HCT116 (cell line): ENCODE measurements at regions not wholly inside any gene's neighbourhood (a gene's known extent, or its start where the extent isn't known, plus 50 kb on each side); places are given as distances from the start of the nearest gene placed in this dataset.

Experiments
- ATAC-seq: fragments of 200-7000 bp; cut with Tn5 transposase; 2 replicates; pipeline ENCODE4 v1.9.1; 2020; ENCODE audit warnings: mild to moderate bottlenecking, moderate library complexity
- BruUV-seq: library from RNA; stranded (reverse); fragments of 400-500 nt; replicated peaks from 2 replicates; lab custom pipeline; 2021; lab: Mats Ljungman, UMichigan
- CTCF ChIA-PET: fragments of 300-600 bp; sonication (Branson Sonifier 250); formaldehyde crosslinking; loops from one replicate; lab custom pipeline; 2021; ENCODE audit warnings: antibody characterized with exemption; lab: Charles Lee
- POLR2A ChIA-PET: fragments of 300-600, 350-600 bp; sonication (Branson Sonifier 250); formaldehyde crosslinking; loops from one replicate; lab custom pipeline; 2021; ENCODE audit warnings: antibody characterized with exemption; lab: Charles Lee
- RAD21 ChIA-PET, 2 experiments: fragments of 300-600 bp; sonication (Branson Sonifier 250); formaldehyde crosslinking; loops; one replicate each; lab custom pipeline; 2023; ENCODE audit warnings: low total read pairs in 2 of 2; ENCODE audit not compliant: uncharacterized antibody in 2 of 2, unreplicated experiment in 2 of 2, low non-redundant PET in 1 of 2; lab: Charles Lee
- DNase-seq: peaks from one replicate; pipeline ENCODE4 v3.0.0-alpha.2; 2010; ENCODE audit warnings: low read depth, low spot score
- H2AFZ ChIP-seq: fragments of 200-600 bp; shearing (Covaris generic), sonication (generic); 2 replicates; pipeline ENCODE4 v1.6.1; 2017; ENCODE audit warnings: low read depth, mixed run types, mixed read lengths, antibody characterized with exemption, low read length; ENCODE audit not compliant: poor library complexity, severe bottlenecking
- H3K27ac ChIP-seq: 2 replicates; pipeline ENCODE4 v1.5.1; 2012; ENCODE audit warnings: low read depth, low read length
- H3K27me3 ChIP-seq: fragments of 200-600 bp; sonication (generic); 2 replicates; pipeline ENCODE4 v1.6.1; 2016; ENCODE audit warnings: mixed run types, low read length, mixed read lengths; ENCODE audit not compliant: insufficient read depth
- H3K36me3 ChIP-seq, 2 experiments: fragments of 200-500 bp in 1 of 2; fragments of 200-600 bp in 1 of 2; sonication (Bioruptor generic) in 1 of 2; sonication (generic) in 1 of 2; 2 replicates each; pipeline versions ENCODE4 v1.5.1 to v1.6.1; 2014 to 2016; ENCODE audit warnings: low read length in 2 of 2, inconsistent platforms in 1 of 2, mixed read lengths in 1 of 2, mixed run types in 1 of 2; ENCODE audit not compliant: insufficient read depth in 2 of 2, control insufficient read depth in 1 of 2
- H3K4me1 ChIP-seq, 2 experiments: fragments of 200-600 bp in 1 of 2; sonication (generic) in 1 of 2; 2 replicates each; pipeline versions ENCODE4 v1.5.1 to v1.6.1; 2012 to 2017; ENCODE audit warnings: low read length in 2 of 2, inconsistent platforms in 1 of 2, mild to moderate bottlenecking in 1 of 2, mixed read lengths in 1 of 2, mixed run types in 1 of 2, moderate library complexity in 1 of 2; ENCODE audit not compliant: insufficient read depth in 2 of 2, control insufficient read depth in 1 of 2
- H3K4me2 ChIP-seq: fragments of 200-600 bp; sonication (generic); 2 replicates; pipeline ENCODE4 v1.6.1; 2017; ENCODE audit warnings: mixed run types, low read length, mixed read lengths
- H3K4me3 ChIP-seq, 2 experiments: fragments of 200-600 bp in 1 of 2; sonication (generic) in 1 of 2; replicated peaks in 1 of 2; 2 replicates each; pipeline ENCODE4 v1.5.1; 2011 to 2016; ENCODE audit warnings: low read length in 2 of 2, control low read depth in 1 of 2, low read depth in 1 of 2, mild to moderate bottlenecking in 1 of 2, mixed read lengths in 1 of 2, mixed run types in 1 of 2
- H3K79me2 ChIP-seq: fragments of 200-600 bp; sonication (generic); 2 replicates; pipeline ENCODE4 v1.6.1; 2017; ENCODE audit warnings: mild to moderate bottlenecking, mixed run types, low read length, moderate library complexity, mixed read lengths; ENCODE audit not compliant: insufficient read depth
- H3K9ac ChIP-seq: fragments of 200-600 bp; sonication (generic); 2 replicates; pipeline ENCODE4 v1.6.1; 2016; ENCODE audit warnings: low read length, mixed read lengths
- H3K9me2 ChIP-seq: fragments of 200-600 bp; sonication (generic), shearing (Covaris generic); 2 replicates; pipeline ENCODE4 v1.6.1; 2017; ENCODE audit warnings: mixed run types, mild to moderate bottlenecking, moderate library complexity; ENCODE audit not compliant: insufficient read depth
- H3K9me3 ChIP-seq, 2 experiments: fragments of 200-500 bp in 1 of 2; fragments of 200-600 bp in 1 of 2; sonication (Bioruptor generic) in 1 of 2; sonication (generic) in 1 of 2; 2 replicates each; pipeline ENCODE4 v1.6.1; 2014 to 2017; ENCODE audit warnings: low read length in 2 of 2, mixed read lengths in 2 of 2, inconsistent platforms in 1 of 2, low read depth in 1 of 2, mild to moderate bottlenecking in 1 of 2, mixed run types in 1 of 2, moderate library complexity in 1 of 2; ENCODE audit not compliant: control insufficient read depth in 1 of 2, insufficient read depth in 1 of 2
- H4K20me1 ChIP-seq: fragments of 200-600 bp; sonication (generic), shearing (Covaris generic); 2 replicates; pipeline ENCODE4 v1.6.1; 2017; ENCODE audit warnings: mixed run types, mild to moderate bottlenecking, moderate library complexity; ENCODE audit not compliant: insufficient read depth
- CBX3 ChIP-seq: IDR thresholded peaks from 2 replicates; pipeline ENCODE4 v1.6.1; 2012; ENCODE audit warnings: low read depth
- CEBPB ChIP-seq: IDR thresholded peaks from 2 replicates; pipeline ENCODE4 v1.6.1; 2012; ENCODE audit warnings: low read depth
- EGR1 ChIP-seq: IDR thresholded peaks from 2 replicates; pipeline ENCODE4 v1.6.1; 2012; ENCODE audit warnings: low read depth
- EZH2 ChIP-seq: fragments of 200-600 bp; sonication (generic); IDR thresholded peaks from 2 replicates; pipeline ENCODE4 v1.6.1; 2017; ENCODE audit warnings: antibody characterized with exemption, mixed run types
- FOSL1 ChIP-seq: IDR thresholded peaks from 2 replicates; pipeline ENCODE4 v1.6.1; 2012; ENCODE audit warnings: low read depth
- SP1 ChIP-seq: IDR thresholded peaks from 2 replicates; pipeline ENCODE4 v1.6.1; 2012; ENCODE audit warnings: low read depth
- TCF7L2 ChIP-seq: IDR thresholded peaks from 2 replicates; pipeline ENCODE4 v1.7.0; 2011; ENCODE audit warnings: borderline replicate concordance, inconsistent platforms; ENCODE audit not compliant: insufficient read depth, insufficient read length; ENCODE audit errors: extremely low read depth
- ZFX ChIP-seq: fragments of 450-650 bp; IDR thresholded peaks from 2 replicates; pipeline ENCODE4 v1.6.1; 2017
- intact Hi-C: fragments of 100-400 bp; cut with micrococcal nuclease; formaldehyde crosslinking; loops from 2 replicates; pipeline ENCODE4 v1.10.0; 2022
- TF ChIP-seq, protein P1 (sequence below): IDR thresholded peaks from 2 replicates; pipeline ENCODE4 v1.6.1; 2012; ENCODE audit warnings: low read depth
- TF ChIP-seq, protein P2 (sequence below): IDR thresholded peaks from 2 replicates; pipeline ENCODE4 v1.6.1; 2011; ENCODE audit warnings: mild to moderate bottlenecking, low read length, moderate library complexity; ENCODE audit not compliant: insufficient replicate concordance; ENCODE audit errors: extremely low read depth

DNA sequence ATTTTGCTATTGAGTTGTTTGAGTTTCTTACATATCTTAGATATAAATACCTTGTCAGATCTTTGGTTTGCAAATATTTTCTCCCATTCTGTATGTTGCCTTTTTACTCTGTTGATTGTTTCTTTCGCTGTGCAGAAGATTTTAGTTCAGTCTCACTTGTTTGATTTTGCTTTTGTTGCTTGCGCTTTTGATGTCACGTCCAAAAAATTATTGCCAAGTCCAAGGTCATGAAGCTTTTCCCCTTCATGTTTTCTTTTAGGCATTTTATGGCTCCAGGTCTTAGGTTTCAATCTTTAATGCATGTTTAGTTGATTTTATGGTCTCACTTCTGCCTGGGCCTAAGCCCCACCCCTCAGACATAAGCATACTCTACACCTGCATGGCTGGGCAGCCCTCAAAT is 131.5 kb upstream of the TNC start:
- H3K27ac ChIP-seq: no peak overlapping the region
- CTCF ChIA-PET: no interaction called here

More for the DNA sequence above, 131.5 kb upstream of the TNC start:
- TF ChIP-seq FOSL1 (no peak), CBX3 (no peak), EGR1 (no peak), TCF7L2 (no peak), ZFX (no peak), CEBPB (no peak), SP1 (no peak), EZH2 (no peak)
- TF ChIP-seq, protein P1, sequence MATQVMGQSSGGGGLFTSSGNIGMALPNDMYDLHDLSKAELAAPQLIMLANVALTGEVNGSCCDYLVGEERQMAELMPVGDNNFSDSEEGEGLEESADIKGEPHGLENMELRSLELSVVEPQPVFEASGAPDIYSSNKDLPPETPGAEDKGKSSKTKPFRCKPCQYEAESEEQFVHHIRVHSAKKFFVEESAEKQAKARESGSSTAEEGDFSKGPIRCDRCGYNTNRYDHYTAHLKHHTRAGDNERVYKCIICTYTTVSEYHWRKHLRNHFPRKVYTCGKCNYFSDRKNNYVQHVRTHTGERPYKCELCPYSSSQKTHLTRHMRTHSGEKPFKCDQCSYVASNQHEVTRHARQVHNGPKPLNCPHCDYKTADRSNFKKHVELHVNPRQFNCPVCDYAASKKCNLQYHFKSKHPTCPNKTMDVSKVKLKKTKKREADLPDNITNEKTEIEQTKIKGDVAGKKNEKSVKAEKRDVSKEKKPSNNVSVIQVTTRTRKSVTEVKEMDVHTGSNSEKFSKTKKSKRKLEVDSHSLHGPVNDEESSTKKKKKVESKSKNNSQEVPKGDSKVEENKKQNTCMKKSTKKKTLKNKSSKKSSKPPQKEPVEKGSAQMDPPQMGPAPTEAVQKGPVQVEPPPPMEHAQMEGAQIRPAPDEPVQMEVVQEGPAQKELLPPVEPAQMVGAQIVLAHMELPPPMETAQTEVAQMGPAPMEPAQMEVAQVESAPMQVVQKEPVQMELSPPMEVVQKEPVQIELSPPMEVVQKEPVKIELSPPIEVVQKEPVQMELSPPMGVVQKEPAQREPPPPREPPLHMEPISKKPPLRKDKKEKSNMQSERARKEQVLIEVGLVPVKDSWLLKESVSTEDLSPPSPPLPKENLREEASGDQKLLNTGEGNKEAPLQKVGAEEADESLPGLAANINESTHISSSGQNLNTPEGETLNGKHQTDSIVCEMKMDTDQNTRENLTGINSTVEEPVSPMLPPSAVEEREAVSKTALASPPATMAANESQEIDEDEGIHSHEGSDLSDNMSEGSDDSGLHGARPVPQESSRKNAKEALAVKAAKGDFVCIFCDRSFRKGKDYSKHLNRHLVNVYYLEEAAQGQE: no peak
- TF ChIP-seq, protein P2, sequence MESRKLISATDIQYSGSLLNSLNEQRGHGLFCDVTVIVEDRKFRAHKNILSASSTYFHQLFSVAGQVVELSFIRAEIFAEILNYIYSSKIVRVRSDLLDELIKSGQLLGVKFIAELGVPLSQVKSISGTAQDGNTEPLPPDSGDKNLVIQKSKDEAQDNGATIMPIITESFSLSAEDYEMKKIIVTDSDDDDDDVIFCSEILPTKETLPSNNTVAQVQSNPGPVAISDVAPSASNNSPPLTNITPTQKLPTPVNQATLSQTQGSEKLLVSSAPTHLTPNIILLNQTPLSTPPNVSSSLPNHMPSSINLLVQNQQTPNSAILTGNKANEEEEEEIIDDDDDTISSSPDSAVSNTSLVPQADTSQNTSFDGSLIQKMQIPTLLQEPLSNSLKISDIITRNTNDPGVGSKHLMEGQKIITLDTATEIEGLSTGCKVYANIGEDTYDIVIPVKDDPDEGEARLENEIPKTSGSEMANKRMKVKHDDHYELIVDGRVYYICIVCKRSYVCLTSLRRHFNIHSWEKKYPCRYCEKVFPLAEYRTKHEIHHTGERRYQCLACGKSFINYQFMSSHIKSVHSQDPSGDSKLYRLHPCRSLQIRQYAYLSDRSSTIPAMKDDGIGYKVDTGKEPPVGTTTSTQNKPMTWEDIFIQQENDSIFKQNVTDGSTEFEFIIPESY: no peak
- no peaks in the 10 kb centered on the region for H3K9me3 ChIP-seq
- no TSS peak for BruUV-seq
- H3K27me3 ChIP-seq: no peaks in the 10 kb centered on the region
- ChIA-PET POLR2A (no interaction called here), RAD21 (no interaction called here)
- DNase-seq (no peak), ATAC-seq (no peak)
- intact Hi-C loops: no loop called here
- H3K4me2 ChIP-seq: no peak overlapping the region
- no peaks in the 10 kb centered on the region for H3K9me2 ChIP-seq
- H3K4me1 ChIP-seq: no peaks in the 10 kb centered on the region
- no peak overlapping the region for H2AFZ ChIP-seq
- H3K4me3 ChIP-seq: no peak overlapping the region
- no peaks in the 10 kb centered on the region for H4K20me1 ChIP-seq
- no peaks in the 10 kb centered on the region for H3K36me3 ChIP-seq
- no peak overlapping the region for H3K9ac ChIP-seq
- H3K79me2 ChIP-seq: no peaks in the 10 kb centered on the region
